22Rv1 (cell line): ENCODE measurements at regions not wholly inside any gene's neighbourhood (a gene's known extent, or its start where the extent isn't known, plus 50 kb on each side); places are given as distances from the start of the nearest gene placed in this dataset.

Experiments
- CTCF ChIP-seq: fragments of 450-650 bp; IDR thresholded peaks from 2 replicates; pipeline ENCODE4 v1.5.1; 2017; ENCODE audit warnings: mild to moderate bottlenecking
- ZFX ChIP-seq: fragments of 450-650 bp; IDR thresholded peaks from 2 replicates; pipeline ENCODE4 v1.6.1; 2017; ENCODE audit warnings: antibody characterized with exemption, borderline replicate concordance

DNA sequence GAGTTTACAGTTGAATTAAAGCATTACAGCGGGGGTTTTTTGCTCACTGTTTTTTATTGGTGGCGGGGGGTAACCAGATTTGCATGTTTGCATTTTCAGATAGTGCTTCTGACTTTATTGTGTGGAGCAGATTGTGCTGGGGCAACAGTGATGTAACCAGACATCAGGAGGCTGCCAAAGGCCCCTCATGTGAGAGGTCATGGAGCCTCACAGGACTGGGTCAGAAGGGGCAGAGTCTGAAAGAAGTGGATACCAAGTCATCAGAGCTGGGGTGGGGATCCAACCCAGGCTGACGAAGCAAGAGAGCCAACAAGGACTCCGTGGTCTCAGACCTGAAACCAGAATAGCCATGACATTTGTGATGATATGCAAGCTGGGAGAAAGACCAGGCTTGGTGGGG lies 259.4 kb upstream of the TAS2R1 start:
- TF ChIP-seq CTCF (no peak), ZFX (no peak)
